GM19099 (cell line): ENCODE measurements at regions not wholly inside any gene's neighbourhood (a gene's known extent, or its start where the extent isn't known, plus 50 kb on each side); places are given as distances from the start of the nearest gene placed in this dataset.

Experiments used
- POLR2A ChIP-seq: IDR thresholded peaks from 3 replicates; pipeline ENCODE4 v1.6.1; 2011; ENCODE audit warnings: low read depth; ENCODE audit not compliant: insufficient read length; ENCODE audit errors: extremely low read depth

DNA sequence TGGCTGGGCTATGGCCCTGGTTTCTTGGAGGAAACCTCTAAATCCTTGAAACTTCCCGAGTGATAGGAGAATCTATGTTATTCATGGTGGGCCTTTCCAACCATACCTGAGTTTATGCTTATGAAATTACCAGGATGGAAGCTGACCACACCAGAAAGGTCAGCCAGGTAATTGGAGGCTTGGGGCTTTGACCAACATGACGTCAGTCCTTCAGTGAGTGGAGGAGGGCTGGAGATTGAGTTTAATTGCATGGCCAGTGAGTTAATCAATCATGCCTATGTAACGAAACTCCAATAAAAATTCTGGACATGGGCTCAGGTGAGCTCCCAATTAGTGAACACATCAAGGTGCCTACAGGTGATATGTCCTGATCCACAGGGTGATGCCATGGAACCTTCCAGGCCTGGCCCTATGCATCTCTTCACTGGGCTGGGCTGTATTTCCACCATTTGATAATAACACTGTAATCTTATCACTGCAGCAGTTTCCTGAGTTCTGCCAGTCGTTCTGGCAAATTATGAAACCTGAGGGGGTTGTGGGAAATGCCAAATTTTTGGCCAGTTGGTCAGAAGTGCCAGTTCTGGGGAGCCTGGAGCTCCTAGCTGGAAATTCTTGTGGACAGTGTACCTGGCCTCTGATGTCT lies 106.5 kb downstream of the CDH26 start:
- TF ChIP-seq POLR2A: no peak

DNA sequence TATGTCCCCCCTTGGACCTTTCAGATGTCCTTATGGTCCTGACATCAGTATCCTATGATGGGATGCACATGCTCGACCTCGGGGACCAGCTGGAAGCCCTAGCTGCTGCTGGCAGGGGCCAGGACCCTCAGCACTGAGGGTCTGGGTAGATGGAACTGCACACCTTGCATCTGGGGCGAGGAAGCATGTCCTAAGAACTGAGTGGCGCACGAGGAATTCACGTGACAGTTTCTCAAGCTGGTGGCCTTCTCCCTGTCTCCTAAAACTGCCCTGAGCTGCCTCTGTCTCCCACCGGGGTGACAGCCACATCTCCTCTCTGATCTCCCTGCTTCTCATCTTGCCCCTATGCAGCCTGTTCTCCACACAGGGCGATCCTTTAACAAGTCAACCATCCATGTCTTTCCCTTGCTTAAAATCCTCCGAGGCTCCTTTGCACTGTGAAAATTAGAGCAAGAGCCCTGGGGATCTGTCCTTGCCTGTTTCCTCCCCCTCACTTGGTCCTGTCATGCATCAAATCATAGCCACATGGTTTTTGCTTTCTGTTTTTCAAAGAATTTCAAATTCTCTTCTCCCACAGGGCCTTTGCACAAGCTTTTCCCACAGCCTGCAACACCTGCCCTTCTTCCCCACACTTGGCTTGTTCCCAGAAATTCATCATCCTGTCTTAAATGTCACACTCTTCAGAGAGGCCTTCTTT lies 107.7 kb downstream of the CDH26 start:
- TF ChIP-seq POLR2A: no peak

DNA sequence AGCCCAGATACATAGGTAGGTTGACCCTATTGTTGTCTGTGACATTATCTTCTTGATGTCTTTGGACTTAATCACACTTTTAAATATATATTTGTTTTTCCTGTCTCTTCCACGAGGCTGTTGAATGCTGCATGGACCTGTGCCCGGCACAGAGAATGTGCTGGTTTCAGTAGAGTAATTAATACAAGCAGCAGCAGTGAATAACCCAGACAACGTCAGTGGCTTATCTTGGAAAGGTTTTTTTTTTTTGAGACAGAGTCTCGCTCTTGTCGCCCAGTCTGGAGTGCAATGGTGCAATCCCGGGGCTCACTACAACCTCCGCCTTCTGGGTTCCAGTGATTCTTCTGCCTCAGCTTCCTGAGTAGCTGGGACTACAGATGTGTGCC lies 108.2 kb downstream of the CDH26 start:
- TF ChIP-seq POLR2A: no peak

DNA sequence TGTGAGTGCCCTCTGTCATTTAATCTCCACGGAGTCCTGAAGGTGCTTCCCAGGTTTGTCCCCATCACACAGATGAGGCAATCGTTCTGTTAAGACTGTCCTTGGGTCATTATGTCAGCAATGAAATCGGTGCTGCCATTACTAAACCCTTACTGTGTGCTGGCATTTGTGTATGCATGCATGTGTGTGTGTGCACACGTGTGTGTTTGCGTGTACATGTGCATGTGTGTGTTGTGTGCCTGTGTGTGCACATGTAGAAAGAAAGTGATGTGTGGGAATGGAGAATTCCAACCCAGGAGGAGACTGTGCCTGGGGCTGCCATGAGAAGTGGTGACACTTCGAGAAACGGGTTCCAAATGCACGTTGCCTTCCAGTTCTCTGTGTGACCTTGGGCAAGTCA lies 110.3 kb downstream of the CDH26 start:
- no peak for TF ChIP-seq POLR2A

DNA sequence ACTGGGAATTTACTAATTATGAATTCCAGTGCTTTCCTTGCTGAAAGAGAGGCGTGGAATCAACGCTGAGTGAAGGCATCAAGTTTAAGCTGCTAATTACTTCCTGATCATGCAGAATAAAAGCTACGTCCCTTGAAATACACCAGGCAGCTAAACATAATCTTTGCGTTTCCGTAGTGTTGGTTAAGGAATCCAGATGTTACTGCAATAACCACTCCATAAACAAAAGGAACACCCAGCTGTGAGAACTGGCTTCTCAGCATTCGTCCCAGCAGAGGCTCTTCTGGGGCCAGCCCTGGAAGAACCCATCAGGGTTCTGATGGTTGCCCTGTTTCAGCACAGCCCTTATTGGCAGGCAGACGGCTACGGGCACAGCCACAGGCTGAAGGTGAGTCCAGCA lies 111.4 kb downstream of the CDH26 start:
- TF ChIP-seq POLR2A: no peak

DNA sequence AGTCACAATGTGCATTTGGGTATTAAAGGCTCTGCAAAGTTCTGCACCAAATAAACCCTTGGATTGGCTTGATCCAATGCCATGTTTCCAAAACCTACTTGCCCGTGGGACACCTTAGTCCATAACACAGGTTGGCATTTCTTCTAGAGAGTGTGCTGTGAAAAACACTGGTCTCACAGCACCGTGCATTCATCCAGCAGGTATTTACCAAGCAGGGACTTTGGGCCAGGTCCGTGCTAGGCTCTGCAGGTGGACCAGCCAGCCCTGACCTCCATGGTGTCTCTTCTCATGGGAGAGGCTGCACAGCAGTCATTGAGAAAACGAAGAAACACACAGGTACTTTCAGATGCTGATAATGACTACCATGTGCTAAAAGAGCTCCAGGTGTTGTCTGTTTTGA lies 112.6 kb downstream of the CDH26 start:
- TF ChIP-seq POLR2A: no peak

DNA sequence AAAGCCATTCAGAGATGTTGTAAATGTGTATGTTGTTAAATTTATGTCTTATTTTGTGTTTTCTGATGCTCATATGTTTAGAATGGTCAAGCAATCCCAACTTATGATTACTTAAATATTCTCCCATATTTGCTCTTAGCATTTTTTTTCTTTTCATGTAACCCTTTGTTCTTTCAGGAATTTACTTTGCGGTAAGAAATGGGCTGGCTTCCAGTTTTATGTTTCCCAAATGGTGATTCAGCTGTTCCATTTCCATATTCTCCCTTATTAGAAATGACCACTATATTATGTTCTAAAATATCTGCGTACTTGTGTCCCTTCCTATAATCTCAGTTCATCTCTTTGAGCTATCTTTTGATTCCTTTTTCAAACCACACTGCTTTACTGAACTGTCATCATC lies 113.7 kb downstream of the CDH26 start:
- TF ChIP-seq POLR2A: no peak

DNA sequence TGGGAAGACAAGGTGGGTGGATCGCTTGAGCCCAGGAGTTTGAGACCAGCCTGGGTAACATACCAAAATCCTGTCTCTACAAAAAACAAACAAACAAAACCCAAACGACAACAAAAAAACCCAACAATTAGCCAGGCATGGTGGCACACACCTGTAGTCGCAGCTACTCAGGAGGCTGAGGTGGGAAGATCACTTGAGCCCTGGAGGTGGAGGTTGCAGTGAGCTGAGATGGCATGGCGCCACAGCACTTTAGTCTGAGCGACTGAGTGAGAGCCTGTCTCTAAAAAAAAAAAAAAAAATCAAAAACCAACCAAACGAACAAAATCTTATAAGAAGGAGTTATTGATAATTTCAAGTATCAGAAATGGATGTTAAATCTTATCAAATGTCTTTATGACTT lies 114.9 kb downstream of the CDH26 start:
- TF ChIP-seq POLR2A: no peak

DNA sequence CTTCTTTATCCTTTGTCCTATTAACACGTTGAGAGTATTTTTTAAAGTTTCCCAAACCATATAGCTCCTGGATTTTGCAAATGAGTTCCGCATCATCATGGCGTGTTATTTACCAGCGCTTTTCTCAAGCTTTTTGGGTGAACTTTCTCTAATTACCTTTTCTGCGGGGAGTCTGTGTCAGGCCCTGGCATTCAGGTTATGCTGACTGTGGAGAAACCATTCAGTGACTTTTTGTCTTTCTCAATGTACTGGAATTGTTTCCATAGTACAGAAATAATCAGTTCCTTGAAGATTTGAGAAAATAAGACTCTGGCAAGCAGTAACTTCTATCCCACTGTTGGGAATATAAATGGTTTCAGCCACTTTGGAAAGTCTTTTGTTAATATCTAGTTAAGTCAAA lies 115.3 kb downstream of the CDH26 start:
- no peak for TF ChIP-seq POLR2A

DNA sequence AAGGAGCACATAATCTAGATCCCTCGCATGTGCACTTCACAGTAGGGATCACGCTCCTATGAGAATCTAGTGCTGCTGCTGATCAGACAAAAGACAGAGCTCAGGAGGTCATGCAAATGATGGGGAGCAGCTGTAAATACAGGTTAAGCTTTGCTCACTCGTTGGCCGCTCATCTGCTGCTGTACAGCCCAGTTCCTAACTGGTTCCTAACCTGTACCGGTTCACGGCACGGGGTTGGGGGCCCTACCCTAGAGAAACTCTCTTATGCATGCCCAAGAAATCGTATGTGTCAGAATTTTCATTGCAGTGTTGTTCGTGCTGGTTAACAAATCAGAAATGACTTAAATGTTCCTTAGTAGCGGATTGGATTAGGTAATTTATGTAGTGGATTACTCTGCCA lies 116.1 kb downstream of the CDH26 start:
- TF ChIP-seq POLR2A: no peak

DNA sequence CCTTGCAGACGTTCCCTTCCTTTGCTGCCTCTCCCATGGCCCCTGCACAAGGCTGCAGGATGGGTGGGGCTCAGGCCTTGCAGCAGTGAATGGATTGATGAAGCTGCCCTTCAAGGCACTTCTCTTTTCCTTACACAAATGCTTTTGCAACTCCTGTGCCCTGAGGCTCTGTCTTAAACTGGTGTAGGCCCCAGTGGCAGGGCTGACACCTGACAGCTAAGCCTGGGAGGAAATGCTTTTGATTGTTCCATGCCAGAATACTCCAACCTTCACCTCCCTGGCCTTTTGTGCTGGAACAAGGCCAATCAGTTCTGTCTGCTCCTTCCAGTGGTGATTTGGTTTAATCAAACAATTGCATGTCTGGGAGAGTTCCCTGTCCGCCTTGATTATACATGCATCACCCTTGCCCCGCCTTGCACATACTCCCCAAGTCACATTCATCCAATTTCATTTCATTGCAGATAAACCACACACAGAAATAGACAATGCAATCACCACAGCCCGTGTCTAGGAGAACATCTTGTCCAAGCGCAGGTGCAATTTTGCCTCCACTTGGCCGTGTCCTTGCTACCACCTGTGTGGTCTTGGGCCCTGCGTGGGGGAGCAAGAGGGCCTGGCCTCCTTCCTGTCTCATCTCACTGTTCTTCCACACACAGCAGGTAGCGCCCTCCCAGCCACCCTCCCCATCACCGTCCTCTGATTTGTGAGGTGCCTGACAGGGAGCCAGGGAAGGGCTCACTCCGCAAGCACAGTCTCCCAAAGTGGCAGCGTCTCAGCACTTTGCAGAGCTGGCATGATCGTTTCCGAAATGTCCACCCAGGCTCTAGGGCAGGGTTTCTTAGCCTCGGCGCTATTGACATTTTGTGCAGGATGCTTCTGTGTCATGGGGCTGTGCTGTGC lies 120.4 kb downstream of the CDH26 start:
- TF ChIP-seq POLR2A: no peak

DNA sequence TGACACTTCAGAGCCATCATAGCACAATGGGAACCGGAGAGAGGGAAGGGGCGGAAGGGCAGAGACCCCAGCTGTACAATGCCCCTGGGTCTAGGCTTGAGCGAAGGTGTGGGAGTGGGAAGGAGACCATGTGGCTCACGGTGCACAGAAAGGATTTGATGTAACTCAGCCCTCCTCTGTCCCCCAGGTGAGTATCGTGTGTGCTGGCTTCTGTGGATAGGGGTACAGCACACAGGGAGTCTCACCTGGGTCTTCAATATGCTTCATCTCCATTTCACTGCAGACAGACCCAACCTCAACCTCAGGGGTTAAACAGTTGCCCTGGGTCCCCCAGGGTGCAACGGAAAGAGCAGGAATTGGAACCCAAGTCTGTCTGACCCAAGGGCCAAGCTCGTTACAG lies 122.2 kb downstream of the CDH26 start:
- no peak for TF ChIP-seq POLR2A

DNA sequence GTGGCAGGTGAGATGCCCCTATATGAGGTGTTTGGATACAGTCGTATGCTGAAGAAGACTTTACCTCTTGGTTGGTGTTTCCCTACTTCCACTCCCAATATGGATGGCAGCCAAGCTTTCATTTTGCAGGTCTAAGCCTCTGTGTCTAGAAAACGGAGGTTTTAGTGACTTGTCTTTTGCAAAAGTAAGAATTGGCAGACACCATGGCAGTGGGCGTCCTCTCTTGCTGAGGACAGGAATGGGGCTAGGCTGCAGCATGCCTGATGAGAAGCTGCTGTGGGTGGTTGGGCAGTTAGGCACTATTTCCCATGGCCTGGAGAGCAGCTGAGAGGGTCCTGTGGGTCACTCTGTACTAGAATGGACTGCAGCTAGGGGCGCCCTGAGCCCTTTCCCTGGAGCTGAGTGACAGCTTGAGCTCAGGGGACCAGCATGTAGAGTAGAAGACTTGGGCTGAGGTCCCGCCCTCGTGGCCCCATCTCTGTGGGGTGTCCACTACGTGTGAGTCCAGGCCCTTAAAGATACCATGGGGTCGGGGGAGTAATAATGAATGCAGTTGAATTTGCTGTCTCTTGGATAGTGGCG lies 127.4 kb downstream of the CDH26 start:
- no peak for TF ChIP-seq POLR2A

DNA sequence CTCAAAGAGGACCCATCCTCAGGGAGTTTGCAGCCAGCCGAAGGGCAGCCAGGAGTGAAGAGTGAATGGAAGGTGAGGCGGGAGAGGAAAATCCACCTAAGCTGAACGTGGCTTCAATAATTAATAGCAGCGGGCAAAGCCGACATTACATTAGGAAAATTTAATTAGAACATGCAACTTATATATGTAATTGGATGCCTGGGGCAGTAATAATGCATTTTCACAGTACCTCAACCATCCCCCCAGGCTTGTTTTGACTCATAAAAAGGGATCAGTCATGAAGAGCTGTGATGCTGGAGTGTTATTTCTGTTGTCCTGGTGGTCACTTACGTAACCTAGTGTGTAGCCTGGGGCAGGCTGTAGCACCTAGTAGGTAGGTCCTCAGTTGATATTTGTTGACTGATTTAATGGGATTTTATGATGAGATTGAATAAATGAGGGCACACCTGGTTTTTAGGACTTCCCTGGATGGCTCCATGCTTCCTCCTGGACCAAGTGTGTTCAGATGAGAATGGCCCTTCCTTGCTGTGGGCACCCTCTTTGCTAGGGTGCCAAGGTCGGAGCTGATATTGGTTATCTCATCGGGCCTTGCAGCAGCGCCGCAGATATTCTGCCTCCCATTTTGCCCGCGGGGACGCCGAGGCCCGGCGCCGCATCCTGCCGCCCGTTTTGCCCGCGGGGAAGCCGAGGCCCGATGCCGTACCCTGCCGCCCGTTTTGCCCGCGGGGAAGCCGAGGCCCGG lies 128.8 kb downstream of the CDH26 start:
- no peak for TF ChIP-seq POLR2A
